KMS-11 (cell line): ENCODE measurements at regions not wholly inside any gene's neighbourhood (a gene's known extent, or its start where the extent isn't known, plus 50 kb on each side); places are given as distances from the start of the nearest gene placed in this dataset.
"Not testable (repeated sequence)": the region's sequence is repeated elsewhere in the genome, so short reads cannot be mapped to it uniquely, and the experiment has no call there.

Experiments used
- H2AFZ ChIP-seq: fragments of 200-600 bp; sonication (generic); 2 replicates; pipeline ENCODE4 v1.6.1; 2016; ENCODE audit warnings: antibody characterized with exemption, mixed run types, low read depth
- H3K27ac ChIP-seq: fragments of 200-600 bp; sonication (generic); 2 replicates; pipeline ENCODE4 v1.6.1; 2016; ENCODE audit warnings: mild to moderate bottlenecking, mixed run types
- H3K27me3 ChIP-seq: fragments of 200-600 bp; sonication (generic); 2 replicates; pipeline ENCODE4 v1.6.1; 2017; ENCODE audit warnings: mild to moderate bottlenecking, low read depth, mixed run types, moderate library complexity; ENCODE audit not compliant: insufficient read depth
- H3K36me3 ChIP-seq: fragments of 200-600 bp; sonication (generic); 2 replicates; pipeline ENCODE4 v1.6.1; 2017; ENCODE audit warnings: mild to moderate bottlenecking, mixed run types; ENCODE audit not compliant: insufficient read depth
- H3K4me1 ChIP-seq: fragments of 200-600 bp; sonication (generic); 2 replicates; pipeline ENCODE4 v1.6.1; 2016; ENCODE audit warnings: mild to moderate bottlenecking, low read depth, mixed run types; ENCODE audit not compliant: poor library complexity, severe bottlenecking
- H3K4me2 ChIP-seq: fragments of 200-600 bp; sonication (generic); 2 replicates; pipeline ENCODE4 v1.7.0; 2016; ENCODE audit warnings: mild to moderate bottlenecking, mixed run types
- H3K4me3 ChIP-seq: fragments of 200-600 bp; sonication (generic); IDR thresholded peaks from 2 replicates; pipeline ENCODE4 v1.6.1; 2017; ENCODE audit warnings: low read depth, low read length, mixed read lengths; ENCODE audit not compliant: insufficient read depth
- H3K79me2 ChIP-seq: fragments of 200-600 bp; sonication (generic); 2 replicates; pipeline ENCODE4 v1.6.1; 2016; ENCODE audit warnings: low read depth, mixed run types; ENCODE audit not compliant: insufficient read depth
- H3K9ac ChIP-seq: fragments of 200-600 bp; sonication (generic); 2 replicates; pipeline ENCODE4 v1.6.1; 2016; ENCODE audit warnings: mild to moderate bottlenecking, mixed run types
- H4K20me1 ChIP-seq: fragments of 200-600 bp; sonication (generic); 2 replicates; pipeline ENCODE4 v1.6.1; 2016; ENCODE audit warnings: mild to moderate bottlenecking, mixed run types; ENCODE audit not compliant: insufficient read depth
- TF ChIP-seq, protein P1 (sequence below): fragments of 200-600 bp; sonication (generic); conservative IDR thresholded peaks from 2 replicates; pipeline ENCODE4 v1.6.1; 2017; ENCODE audit warnings: low read depth, mild to moderate bottlenecking, antibody characterized with exemption, low read length, moderate library complexity, mixed read lengths

- H3K27me3 ChIP-seq = no peaks in the 10 kb centered on the region
- peak overlapping the region; percentile 66 for H2AFZ ChIP-seq
- H3K79me2 ChIP-seq = no peaks in the 10 kb centered on the region
- H4K20me1 ChIP-seq = no peaks in the 10 kb centered on the region
- TF ChIP-seq, protein P1, sequence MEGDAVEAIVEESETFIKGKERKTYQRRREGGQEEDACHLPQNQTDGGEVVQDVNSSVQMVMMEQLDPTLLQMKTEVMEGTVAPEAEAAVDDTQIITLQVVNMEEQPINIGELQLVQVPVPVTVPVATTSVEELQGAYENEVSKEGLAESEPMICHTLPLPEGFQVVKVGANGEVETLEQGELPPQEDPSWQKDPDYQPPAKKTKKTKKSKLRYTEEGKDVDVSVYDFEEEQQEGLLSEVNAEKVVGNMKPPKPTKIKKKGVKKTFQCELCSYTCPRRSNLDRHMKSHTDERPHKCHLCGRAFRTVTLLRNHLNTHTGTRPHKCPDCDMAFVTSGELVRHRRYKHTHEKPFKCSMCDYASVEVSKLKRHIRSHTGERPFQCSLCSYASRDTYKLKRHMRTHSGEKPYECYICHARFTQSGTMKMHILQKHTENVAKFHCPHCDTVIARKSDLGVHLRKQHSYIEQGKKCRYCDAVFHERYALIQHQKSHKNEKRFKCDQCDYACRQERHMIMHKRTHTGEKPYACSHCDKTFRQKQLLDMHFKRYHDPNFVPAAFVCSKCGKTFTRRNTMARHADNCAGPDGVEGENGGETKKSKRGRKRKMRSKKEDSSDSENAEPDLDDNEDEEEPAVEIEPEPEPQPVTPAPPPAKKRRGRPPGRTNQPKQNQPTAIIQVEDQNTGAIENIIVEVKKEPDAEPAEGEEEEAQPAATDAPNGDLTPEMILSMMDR = no peak
- peak overlapping the region; percentile 67 for H3K4me2 ChIP-seq
- H3K27ac ChIP-seq = peak overlapping the region; percentile 80
- no peaks in the 10 kb centered on the region for H3K36me3 ChIP-seq
- peak overlapping the region; percentile 50; the same call in 1 of the 2 replicates for H3K9ac ChIP-seq
- peaks cover 27% of the 10 kb centered on the region for H3K4me1 ChIP-seq
- H3K4me3 ChIP-seq = no peak overlapping the region
Measured at GRCh38 chr5:101346447-101346846, 443.4 kb upstream of the ST8SIA4 start.

GRCh38 chr5:101338226-101338625 is 435.1 kb upstream of the ST8SIA4 start:
- Histone ChIP-seq H3K27ac (no peak overlapping the region), H4K20me1 (no peaks in the 10 kb centered on the region), H3K36me3 (no peaks in the 10 kb centered on the region), H3K9ac (no peak overlapping the region), H3K27me3 (no peaks in the 10 kb centered on the region), H3K4me2 (no peak overlapping the region), H3K79me2 (no peaks in the 10 kb centered on the region), H3K4me3 (no peak overlapping the region), H3K4me1 (no peaks in the 10 kb centered on the region), H2AFZ (no peak overlapping the region)
- TF ChIP-seq, protein P1 = no peak

- Histone ChIP-seq H4K20me1 (no peaks in the 10 kb centered on the region; the same call in 1 of the 2 replicates), H3K4me3 (no peak overlapping the region), H3K9ac (no peak overlapping the region), H3K36me3 (no peaks in the 10 kb centered on the region), H3K4me1 (no peaks in the 10 kb centered on the region), H3K27ac (no peak overlapping the region), H3K79me2 (no peaks in the 10 kb centered on the region), H3K27me3 (no peaks in the 10 kb centered on the region), H2AFZ (no peak overlapping the region), H3K4me2 (no peak overlapping the region)
- TF ChIP-seq, protein P1 = no peak
Measured at GRCh38 chr5:101327816-101328215, 424.7 kb upstream of the ST8SIA4 start.

GRCh38 chr5:101326766-101327165 is 423.7 kb upstream of the ST8SIA4 start:
- Histone ChIP-seq H3K4me1 (no peaks in the 10 kb centered on the region), H3K79me2 (no peaks in the 10 kb centered on the region), H3K9ac (no peak overlapping the region), H3K27ac (no peak overlapping the region), H3K27me3 (no peaks in the 10 kb centered on the region), H3K36me3 (no peaks in the 10 kb centered on the region), H4K20me1 (no peaks in the 10 kb centered on the region; the same call in 1 of the 2 replicates), H3K4me3 (no peak overlapping the region), H3K4me2 (no peak overlapping the region), H2AFZ (no peak overlapping the region)
- TF ChIP-seq, protein P1 = no peak

DNA sequence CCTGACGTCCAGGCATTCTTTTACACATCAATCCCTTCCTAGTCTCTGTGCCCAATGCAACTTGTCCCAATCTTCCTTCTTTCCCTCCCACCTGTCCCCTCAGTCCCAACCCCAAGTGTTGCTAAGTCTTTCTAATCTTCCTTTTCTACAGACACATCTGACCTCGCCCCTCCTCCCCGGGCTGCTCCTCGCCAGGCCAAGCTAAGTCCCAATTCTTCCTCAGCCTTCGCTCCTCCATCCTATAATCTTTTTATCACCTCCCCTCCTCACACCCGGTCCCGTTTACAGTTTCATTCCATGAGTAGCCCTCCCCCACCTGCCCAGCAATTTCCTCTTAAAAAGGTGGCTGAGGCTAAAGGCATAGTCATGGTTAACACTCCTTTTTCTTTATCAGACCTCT is 413.3 kb upstream of the ST8SIA4 start:
- not testable (repeated sequence) for H3K4me2 ChIP-seq, H2AFZ ChIP-seq, H4K20me1 ChIP-seq, H3K36me3 ChIP-seq, H3K4me1 ChIP-seq, H3K27ac ChIP-seq, H3K79me2 ChIP-seq, H3K27me3 ChIP-seq, H3K4me3 ChIP-seq, H3K9ac ChIP-seq
